ENCODE measurements at regions not wholly inside any gene's neighbourhood (a gene's known extent, or its start where the extent isn't known, plus 50 kb on each side); places are given as distances from the start of the nearest gene placed in this dataset.

GRCh38 chr10:33617381-33618080, 283.1 kb upstream of the NRP1 start:
- no peaks in the 10 kb centered on the region for H3K4me1 ChIP-seq
- intact Hi-C loops (cut with micrococcal nuclease) = no loop called here
- H3K36me3 ChIP-seq = no peaks in the 10 kb centered on the region
- peaks cover 5% of the 10 kb centered on the region for H3K9me3 ChIP-seq (replicated peaks)
- no peak overlapping the region for H3K4me3 ChIP-seq
- DNase-seq = no peak
- H3K27ac ChIP-seq (replicated peaks) = no peak overlapping the region
- no peaks in the 10 kb centered on the region for H3K27me3 ChIP-seq (ENCODE audit: low read depth)
- TF ChIP-seq, protein P1, sequence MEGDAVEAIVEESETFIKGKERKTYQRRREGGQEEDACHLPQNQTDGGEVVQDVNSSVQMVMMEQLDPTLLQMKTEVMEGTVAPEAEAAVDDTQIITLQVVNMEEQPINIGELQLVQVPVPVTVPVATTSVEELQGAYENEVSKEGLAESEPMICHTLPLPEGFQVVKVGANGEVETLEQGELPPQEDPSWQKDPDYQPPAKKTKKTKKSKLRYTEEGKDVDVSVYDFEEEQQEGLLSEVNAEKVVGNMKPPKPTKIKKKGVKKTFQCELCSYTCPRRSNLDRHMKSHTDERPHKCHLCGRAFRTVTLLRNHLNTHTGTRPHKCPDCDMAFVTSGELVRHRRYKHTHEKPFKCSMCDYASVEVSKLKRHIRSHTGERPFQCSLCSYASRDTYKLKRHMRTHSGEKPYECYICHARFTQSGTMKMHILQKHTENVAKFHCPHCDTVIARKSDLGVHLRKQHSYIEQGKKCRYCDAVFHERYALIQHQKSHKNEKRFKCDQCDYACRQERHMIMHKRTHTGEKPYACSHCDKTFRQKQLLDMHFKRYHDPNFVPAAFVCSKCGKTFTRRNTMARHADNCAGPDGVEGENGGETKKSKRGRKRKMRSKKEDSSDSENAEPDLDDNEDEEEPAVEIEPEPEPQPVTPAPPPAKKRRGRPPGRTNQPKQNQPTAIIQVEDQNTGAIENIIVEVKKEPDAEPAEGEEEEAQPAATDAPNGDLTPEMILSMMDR (IDR thresholded peaks at IDR 0.05; ENCODE audit: borderline replicate concordance) = no peak

DNA sequence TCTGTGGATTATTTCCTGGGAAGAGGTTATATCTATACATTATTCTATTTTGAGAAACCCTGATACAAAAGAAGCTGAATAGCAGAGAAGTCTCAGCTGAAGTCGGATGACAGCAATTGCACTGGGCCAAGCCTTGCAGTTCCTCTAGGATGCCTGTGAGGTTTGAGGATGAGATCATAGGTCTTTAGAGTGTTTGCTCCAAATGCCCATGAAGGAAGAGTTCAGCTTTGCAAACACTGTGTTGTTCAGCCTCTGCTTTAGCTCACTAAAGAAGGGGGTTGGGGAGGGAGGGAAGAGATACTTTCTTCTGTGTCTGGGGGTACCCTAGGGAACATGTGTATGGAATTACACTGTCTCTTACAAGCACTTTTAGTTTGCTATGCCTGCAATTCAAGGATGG, 282.5 kb upstream of the NRP1 start:
- no peak for DNase-seq
- Histone ChIP-seq H3K9me3 (replicated peaks) (peaks cover 8% of the 10 kb centered on the region), H3K27me3 (ENCODE audit: low read depth) (no peaks in the 10 kb centered on the region), H3K4me1 (no peaks in the 10 kb centered on the region), H3K36me3 (no peaks in the 10 kb centered on the region), H3K4me3 (no peak overlapping the region), H3K27ac (replicated peaks) (no peak overlapping the region)
- TF ChIP-seq, protein P1 (IDR thresholded peaks at IDR 0.05; ENCODE audit: borderline replicate concordance) = no peak
- intact Hi-C loops (cut with micrococcal nuclease) = no loop called here

DNA sequence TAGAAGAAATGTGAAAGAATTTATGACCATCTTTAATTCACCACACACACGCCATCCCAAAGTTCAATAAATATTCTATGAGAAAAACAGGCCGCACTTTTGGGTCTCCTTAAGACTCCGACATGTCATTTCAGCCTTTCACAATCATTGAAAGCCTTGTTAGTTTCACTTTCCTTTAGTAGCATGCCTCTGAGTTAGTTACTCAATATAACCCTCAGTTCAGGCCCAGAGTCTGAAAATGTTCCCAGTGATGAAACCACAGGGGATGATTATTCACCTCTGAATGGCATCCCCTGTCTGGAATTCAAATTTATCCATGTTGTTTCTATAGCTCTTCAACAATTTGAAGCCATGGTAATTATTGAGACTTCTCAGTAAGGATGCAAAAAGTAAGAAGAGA, 278.1 kb upstream of the NRP1 start:
- Histone ChIP-seq H3K4me3 (peak overlapping the region; percentile 11), H3K27ac (replicated peaks) (peak overlapping the region; percentile 48)

GRCh38 chr10:33612116-33612515, 277.6 kb upstream of the NRP1 start:
- Histone ChIP-seq H3K36me3 (no peaks in the 10 kb centered on the region), H3K27me3 (ENCODE audit: low read depth) (no peaks in the 10 kb centered on the region), H3K4me1 (no peaks in the 10 kb centered on the region), H3K4me3 (peak overlapping the region; percentile 11), H3K9me3 (replicated peaks) (peaks cover 18% of the 10 kb centered on the region), H3K27ac (replicated peaks) (peak overlapping the region; percentile 48)
- TF ChIP-seq, protein P1 (IDR thresholded peaks at IDR 0.05; ENCODE audit: borderline replicate concordance) = no peak
- intact Hi-C loops (cut with micrococcal nuclease) = no loop called here
- DNase-seq = no peak

More for the DNA sequence above, 278.1 kb upstream of the NRP1 start:
- H3K36me3 ChIP-seq = no peaks in the 10 kb centered on the region
- H3K27me3 ChIP-seq (ENCODE audit: low read depth) = no peaks in the 10 kb centered on the region
- intact Hi-C loops (cut with micrococcal nuclease) = no loop called here
- no peak for DNase-seq
- no peaks in the 10 kb centered on the region for H3K4me1 ChIP-seq
- TF ChIP-seq, protein P1 (IDR thresholded peaks at IDR 0.05; ENCODE audit: borderline replicate concordance) = no peak
- peaks cover 18% of the 10 kb centered on the region for H3K9me3 ChIP-seq (replicated peaks)

GRCh38 chr10:33611423-33611822, 277.0 kb upstream of the NRP1 start:
- TF ChIP-seq, protein P1 (IDR thresholded peaks at IDR 0.05; ENCODE audit: borderline replicate concordance) = no peak
- Histone ChIP-seq H3K36me3 (no peaks in the 10 kb centered on the region), H3K9me3 (replicated peaks) (peaks cover 18% of the 10 kb centered on the region), H3K4me1 (no peaks in the 10 kb centered on the region), H3K27ac (replicated peaks) (no peak overlapping the region), H3K4me3 (no peak overlapping the region), H3K27me3 (ENCODE audit: low read depth) (no peaks in the 10 kb centered on the region)
- no peak for DNase-seq
- intact Hi-C loops (cut with micrococcal nuclease) = no loop called here

Data from left ventricle myocardium inferior (tissue), 1 donor.